Epithelial cell of prostate (primary cell): ENCODE measurements at regions not wholly inside any gene's neighbourhood (a gene's known extent, or its start where the extent isn't known, plus 50 kb on each side); places are given as distances from the start of the nearest gene placed in this dataset.

Experiments
- DNase-seq: peaks from one replicate; pipeline ENCODE4 v3.0.0-alpha.2; 2011; ENCODE audit warnings: low read depth, low spot score
- H3K27ac ChIP-seq: fragments of 450-650 bp; 2 replicates; pipeline ENCODE4 v1.5.1; 2017; ENCODE audit warnings: mild to moderate bottlenecking

GRCh38 chr15:37165395-37165794, 65.0 kb upstream of the MEIS2 start:
- H3K27ac ChIP-seq, result no peak overlapping the region
- no peak for DNase-seq

GRCh38 chr15:37166402-37166801, 66.1 kb upstream of the MEIS2 start:
- no peak overlapping the region for H3K27ac ChIP-seq
- DNase-seq, result no peak

- DNase-seq, result no peak
- H3K27ac ChIP-seq, result no peak overlapping the region
Observed at GRCh38 chr15:37181339-37181738, 81.0 kb upstream of the MEIS2 start.

GRCh38 chr15:37199545-37199944, 99.2 kb upstream of the MEIS2 start:
- no peak overlapping the region for H3K27ac ChIP-seq
- no peak for DNase-seq

- H3K27ac ChIP-seq, result no peak overlapping the region
- no peak for DNase-seq
Observed at GRCh38 chr15:37203050-37203449, 102.7 kb upstream of the MEIS2 start.

GRCh38 chr15:37204692-37205091, 104.3 kb upstream of the MEIS2 start:
- no peak overlapping the region for H3K27ac ChIP-seq
- no peak for DNase-seq

GRCh38 chr15:37206690-37207089, 106.3 kb upstream of the MEIS2 start:
- H3K27ac ChIP-seq, result no peak overlapping the region
- no peak for DNase-seq

GRCh38 chr15:37208146-37209040, 108.0 kb upstream of the MEIS2 start:
- DNase-seq, result no peak
- no peak overlapping the region for H3K27ac ChIP-seq

- H3K27ac ChIP-seq, result no peak overlapping the region
- no peak for DNase-seq
Observed at GRCh38 chr15:37209041-37209363, 108.7 kb upstream of the MEIS2 start.

- DNase-seq, result no peak
- H3K27ac ChIP-seq, result peak overlapping the region; percentile 42
Observed at GRCh38 chr15:37217567-37217966, 117.2 kb upstream of the MEIS2 start.

GRCh38 chr15:37218351-37218916, 118.1 kb upstream of the MEIS2 start:
- DNase-seq, result no peak

GRCh38 chr15:37219211-37219701, 118.9 kb upstream of the MEIS2 start:
- DNase-seq, result no peak
- H3K27ac ChIP-seq, result no peak overlapping the region

More at GRCh38 chr15:37218351-37218916, 118.1 kb upstream of the MEIS2 start:
- no peak overlapping the region for H3K27ac ChIP-seq

GRCh38 chr15:37220949-37221670, 120.8 kb upstream of the MEIS2 start:
- DNase-seq, result no peak
- no peak overlapping the region for H3K27ac ChIP-seq

GRCh38 chr15:37221671-37222145, 121.4 kb upstream of the MEIS2 start:
- no peak for DNase-seq
- no peak overlapping the region for H3K27ac ChIP-seq

- H3K27ac ChIP-seq, result no peak overlapping the region
- DNase-seq, result no peak
Observed at GRCh38 chr15:37223089-37223488, 122.7 kb upstream of the MEIS2 start.

GRCh38 chr15:37229855-37230619, 129.7 kb upstream of the MEIS2 start:
- DNase-seq, result no peak
- H3K27ac ChIP-seq, result no peak overlapping the region

GRCh38 chr15:37245358-37245757, 145.0 kb upstream of the MEIS2 start:
- no peak for DNase-seq
- H3K27ac ChIP-seq, result no peak overlapping the region

- H3K27ac ChIP-seq, result no peak overlapping the region
- no peak for DNase-seq
Observed at GRCh38 chr15:37246065-37246464, 145.7 kb upstream of the MEIS2 start.

GRCh38 chr15:37246856-37247255, 146.5 kb upstream of the MEIS2 start:
- H3K27ac ChIP-seq, result no peak overlapping the region
- no peak for DNase-seq

GRCh38 chr15:37249249-37249648, 148.9 kb upstream of the MEIS2 start:
- no peak overlapping the region for H3K27ac ChIP-seq
- DNase-seq, result no peak
